Small intestine (tissue), 7 donors: ENCODE measurements at regions not wholly inside any gene's neighbourhood (a gene's known extent, or its start where the extent isn't known, plus 50 kb on each side); places are given as distances from the start of the nearest gene placed in this dataset.

ENCODE experiments used
- DNase-seq, 2 donors: peaks; one replicate each; pipeline versions ENCODE4 v3.0.0 to v3.0.0-alpha.2; 2013
- FAIRE-seq: peaks from 2 replicates; lab custom pipeline; 2012; peaks lifted over from hg19 to GRCh38; lab: Jason Lieb, UNC
- H3K27ac ChIP-seq, 3 donors: one replicate each; pipeline ENCODE4 v1.5.1; 2013; ENCODE audit warnings: low read length in 2 of 3, mild to moderate bottlenecking in 2 of 3, control low read depth in 1 of 3, inconsistent platforms in 1 of 3, low read depth in 1 of 3, moderate library complexity in 1 of 3
- H3K27me3 ChIP-seq, 3 donors: one replicate each; pipeline ENCODE4 v1.6.1; 2013; ENCODE audit warnings: low read length in 3 of 3, inconsistent platforms in 1 of 3; ENCODE audit not compliant: control insufficient read depth in 3 of 3, insufficient read depth in 3 of 3
- H3K36me3 ChIP-seq, 3 donors: one replicate each; pipeline ENCODE4 v1.6.1; 2013; ENCODE audit warnings: low read length in 3 of 3, inconsistent platforms in 1 of 3, low read depth in 1 of 3, mild to moderate bottlenecking in 1 of 3, moderate library complexity in 1 of 3; ENCODE audit not compliant: control insufficient read depth in 3 of 3, insufficient read depth in 2 of 3
- H3K4me1 ChIP-seq, 3 donors: one replicate each; pipeline ENCODE4 v1.6.1; 2013; ENCODE audit warnings: low read length in 2 of 3, inconsistent platforms in 1 of 3, low read depth in 1 of 3, mild to moderate bottlenecking in 1 of 3, moderate library complexity in 1 of 3; ENCODE audit not compliant: control insufficient read depth in 3 of 3, insufficient read depth in 2 of 3
- H3K4me3 ChIP-seq, 3 donors: one replicate each; pipeline ENCODE4 v1.5.1; 2013; ENCODE audit warnings: low read length in 3 of 3, control low read depth in 1 of 3, inconsistent platforms in 1 of 3, low read depth in 1 of 3, mild to moderate bottlenecking in 1 of 3, moderate library complexity in 1 of 3
- H3K9me3 ChIP-seq, 2 donors: one replicate each; pipeline ENCODE4 v1.6.1; 2013; ENCODE audit warnings: low read depth in 1 of 2, low read length in 1 of 2; ENCODE audit not compliant: control insufficient read depth in 2 of 2, insufficient read depth in 1 of 2
- WGBS, 3 donors: extraction: QIAGEN DNeasy Blood & Tissue Kit; methylation state at CpG; one replicate each; pipeline ENCODE4 v1.1.7; 2013; 5-methylcytosine and 5-hydroxymethylcytosine counted together
- donor health status: healthy with polysubstance abuse.
- donor health status: control.
- donor health status: control.
- donor health status: Bipolar disorder and iron deficiency.
- donor health status: healthy.

DNA sequence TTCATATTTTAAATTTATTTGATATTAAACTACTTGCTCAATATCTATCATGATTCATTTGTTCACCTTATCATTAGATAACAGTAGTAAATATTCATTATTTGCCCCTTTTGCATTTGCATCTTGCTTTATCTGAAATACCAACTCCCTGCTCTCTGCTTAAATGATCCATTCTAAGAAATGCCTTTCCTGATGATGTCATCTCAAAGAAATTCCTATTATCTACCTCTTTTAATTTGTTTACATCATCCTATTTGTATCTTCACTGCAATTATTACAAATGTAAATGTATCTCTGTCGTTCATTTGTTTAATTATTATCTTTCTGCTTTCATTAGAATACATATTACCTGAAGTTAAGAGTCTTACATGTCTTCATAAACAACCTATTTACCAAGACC, 549.9 kb downstream of the CBLN2 start:
- Histone ChIP-seq H3K27ac (no peak overlapping the region), H3K9me3 (no peaks in the 10 kb centered on the region), H3K4me3 (no peak overlapping the region), H3K4me1 (no peaks in the 10 kb centered on the region), H3K36me3 (no peaks in the 10 kb centered on the region), H3K27me3 (no peaks in the 10 kb centered on the region)
- DNase-seq (no peak), FAIRE-seq (no peak)
- WGBS, 3 donors = 52 to 68% (median 53%) methylated on average over 1 of the region's 1 CpG

DNA sequence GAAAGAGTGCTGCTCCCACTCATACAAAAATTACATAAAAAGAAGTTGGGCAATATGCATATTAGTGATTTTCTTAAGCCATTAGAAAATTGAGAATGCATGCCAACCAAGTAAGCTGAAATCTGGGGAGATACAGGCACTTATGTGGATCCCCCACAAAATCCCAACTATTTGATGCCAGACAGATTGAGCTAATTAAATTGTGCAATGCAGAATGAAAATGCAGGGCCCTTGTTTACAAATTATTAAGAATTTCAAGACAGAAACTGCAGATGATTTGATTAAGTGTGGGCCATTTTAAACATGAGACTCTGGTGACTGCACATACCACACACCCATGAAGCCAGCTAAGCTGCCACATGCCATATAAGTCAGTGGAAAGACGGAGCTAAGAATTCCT, 554.5 kb downstream of the CBLN2 start:
- no peak for FAIRE-seq
- DNase-seq = no peak
- 37 to 66% (median 46%) methylated on average over 1 of the region's 1 CpG for WGBS, 3 donors

DNA sequence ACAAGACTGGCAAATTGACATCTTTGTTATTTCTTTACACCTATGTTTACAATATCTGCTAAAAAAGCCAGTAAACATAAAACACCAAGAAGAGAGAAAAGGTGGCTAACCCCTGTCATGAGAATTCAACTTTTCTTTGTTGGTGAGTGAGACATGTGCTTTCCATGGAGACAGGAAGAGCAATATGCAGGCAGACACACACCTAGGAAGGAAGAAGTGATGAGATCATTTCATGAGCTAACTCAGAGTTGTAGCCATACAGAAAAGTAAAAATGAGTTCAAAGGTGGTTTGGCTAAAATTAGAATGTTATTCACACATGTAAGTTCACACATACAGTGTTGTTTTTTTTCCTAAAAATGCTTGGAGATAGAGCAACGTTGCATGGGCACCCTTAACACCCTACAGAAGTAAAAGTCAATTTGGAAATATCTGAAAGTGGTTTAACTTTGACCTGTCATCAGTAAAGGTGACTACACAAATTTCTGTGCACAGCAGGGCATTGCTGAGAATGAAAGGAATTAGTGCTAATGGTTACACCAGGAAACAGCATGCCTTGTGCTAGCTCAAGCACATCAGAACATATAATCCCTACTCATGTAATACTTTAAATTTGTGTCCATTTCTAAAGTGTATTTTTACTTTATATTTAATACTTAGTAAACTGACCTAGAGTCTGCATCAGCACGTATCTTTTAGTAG, 557.6 kb downstream of the CBLN2 start:
- FAIRE-seq = no peak
- no peak for DNase-seq
- 44 to 61% (median 46%) methylated on average over 2 of the region's 2 CpGs for WGBS, 3 donors

More for the DNA sequence above, 554.5 kb downstream of the CBLN2 start:
- Histone ChIP-seq H3K27me3 (no peaks in the 10 kb centered on the region), H3K4me3 (no peak overlapping the region), H3K36me3 (no peaks in the 10 kb centered on the region), H3K4me1 (no peaks in the 10 kb centered on the region), H3K9me3 (peaks cover 0 to 3% of the 10 kb centered on the region in 2 donors), H3K27ac (no peak overlapping the region)

DNA sequence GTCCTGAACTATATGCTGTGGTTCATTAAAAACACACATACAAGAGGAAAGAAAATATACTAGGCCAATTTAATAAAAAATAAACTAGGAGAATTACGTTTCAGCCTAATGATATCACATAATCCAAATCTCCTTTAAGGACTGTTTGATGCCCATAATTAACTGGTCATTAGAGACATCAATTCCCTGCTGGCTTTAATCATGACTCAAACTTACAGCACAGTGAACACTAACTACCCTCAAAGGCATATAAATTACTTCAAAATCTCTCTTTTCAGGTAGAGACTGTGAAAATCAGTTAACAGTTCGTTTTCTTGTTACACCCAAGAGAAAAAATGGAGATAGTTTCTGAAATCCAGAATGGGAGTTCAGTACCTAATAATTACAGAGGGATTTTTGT, 567.4 kb downstream of the CBLN2 start:
- no peak for FAIRE-seq
- H3K9me3 ChIP-seq = peaks cover 0 to 3% of the 10 kb centered on the region in 2 donors
- 29 to 50% (median 31%) methylated on average over 2 of the region's 2 CpGs for WGBS, 3 donors
- no peak for DNase-seq
- H3K27me3 ChIP-seq = no peaks in the 10 kb centered on the region
- no peaks in the 10 kb centered on the region for H3K36me3 ChIP-seq
- no peak overlapping the region for H3K4me3 ChIP-seq
- H3K27ac ChIP-seq = no peak overlapping the region
- H3K4me1 ChIP-seq = no peaks in the 10 kb centered on the region

More for the DNA sequence above, 557.6 kb downstream of the CBLN2 start:
- Histone ChIP-seq H3K27me3 (no peaks in the 10 kb centered on the region), H3K36me3 (no peaks in the 10 kb centered on the region), H3K27ac (no peak overlapping the region), H3K9me3 (peaks cover 0 to 3% of the 10 kb centered on the region in 2 donors), H3K4me1 (no peaks in the 10 kb centered on the region), H3K4me3 (no peak overlapping the region)

DNA sequence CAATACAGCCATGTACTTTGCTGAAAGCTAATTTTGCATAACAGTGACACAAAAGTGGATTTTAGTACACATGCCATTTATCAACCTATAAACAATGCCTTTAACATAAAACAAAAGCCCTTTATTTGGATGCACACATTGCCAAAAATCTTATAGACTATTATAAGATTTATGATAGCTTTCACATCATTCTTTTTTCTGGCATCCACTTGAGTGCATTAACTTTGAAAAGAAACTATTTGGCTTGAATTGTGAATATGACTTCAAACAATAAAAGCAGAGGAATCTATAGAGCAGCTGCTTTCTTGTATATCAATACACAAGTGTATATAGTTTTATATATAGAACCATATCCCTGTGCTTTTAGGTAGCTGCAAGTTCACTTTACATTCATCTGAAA, 577.4 kb downstream of the CBLN2 start:
- FAIRE-seq (no peak), DNase-seq (no peak)
- peaks cover 0 to 8% of the 10 kb centered on the region in 2 donors for H3K9me3 ChIP-seq
- no peaks in the 10 kb centered on the region for H3K36me3 ChIP-seq
- H3K4me3 ChIP-seq = no peak overlapping the region
- H3K27ac ChIP-seq = no peak overlapping the region
- H3K4me1 ChIP-seq = no peaks in the 10 kb centered on the region
- H3K27me3 ChIP-seq = no peaks in the 10 kb centered on the region

DNA sequence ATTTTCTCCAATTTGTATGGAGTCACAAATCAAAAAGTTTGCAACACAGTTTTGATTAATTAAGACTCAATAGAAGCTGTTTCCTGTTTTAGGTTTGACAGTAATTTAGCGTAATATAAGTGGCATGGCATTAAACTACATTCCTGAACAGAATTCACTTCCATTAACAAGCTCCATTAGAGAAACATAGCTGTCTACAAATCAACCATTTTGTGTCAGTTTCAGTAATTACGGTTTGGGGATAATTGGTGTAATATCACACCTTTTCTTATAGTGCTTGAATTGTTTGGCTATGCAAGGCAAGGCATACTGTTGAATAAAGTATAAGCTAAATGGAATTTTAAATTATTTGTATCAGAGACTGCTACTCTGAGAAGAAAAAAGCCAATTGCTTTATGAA, 585.5 kb downstream of the CBLN2 start:
- no peaks in the 10 kb centered on the region for H3K36me3 ChIP-seq
- 61 to 81% (median 72%) methylated on average over 2 of the region's 2 CpGs for WGBS, 3 donors
- H3K9me3 ChIP-seq = no peaks in the 10 kb centered on the region
- no peak for FAIRE-seq
- H3K4me1 ChIP-seq = no peaks in the 10 kb centered on the region
- H3K27me3 ChIP-seq = no peaks in the 10 kb centered on the region
- no peak overlapping the region for H3K4me3 ChIP-seq
- DNase-seq = no peak
- H3K27ac ChIP-seq = no peak overlapping the region

DNA sequence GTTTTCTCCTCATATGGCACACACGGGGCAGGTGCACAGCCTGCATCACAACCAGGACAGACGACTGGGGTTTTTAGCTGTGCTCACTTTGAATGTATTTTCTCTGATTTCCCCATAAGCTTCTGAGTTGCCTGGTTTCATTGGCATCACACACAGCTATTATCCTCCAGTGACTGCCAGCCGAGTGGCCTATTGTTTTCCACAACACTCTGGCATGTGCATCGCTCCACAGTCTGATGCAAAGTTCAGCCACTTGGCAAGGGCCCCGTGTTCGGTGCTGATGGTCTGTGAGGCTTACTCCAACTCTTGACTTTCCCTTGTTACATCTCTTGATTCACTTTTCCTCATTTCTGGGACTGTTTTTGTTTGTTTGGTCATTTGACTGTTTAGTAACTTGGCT, 593.1 kb downstream of the CBLN2 start:
- H3K36me3 ChIP-seq = no peaks in the 10 kb centered on the region
- DNase-seq (no peak), FAIRE-seq (no peak)
- H3K4me1 ChIP-seq = no peaks in the 10 kb centered on the region
- H3K9me3 ChIP-seq = no peaks in the 10 kb centered on the region
- H3K4me3 ChIP-seq = no peak overlapping the region
- 71 to 75% (median 73%) methylated on average over 6 of the region's 6 CpGs for WGBS, 3 donors
- no peaks in the 10 kb centered on the region for H3K27me3 ChIP-seq
- H3K27ac ChIP-seq = no peak overlapping the region

DNA sequence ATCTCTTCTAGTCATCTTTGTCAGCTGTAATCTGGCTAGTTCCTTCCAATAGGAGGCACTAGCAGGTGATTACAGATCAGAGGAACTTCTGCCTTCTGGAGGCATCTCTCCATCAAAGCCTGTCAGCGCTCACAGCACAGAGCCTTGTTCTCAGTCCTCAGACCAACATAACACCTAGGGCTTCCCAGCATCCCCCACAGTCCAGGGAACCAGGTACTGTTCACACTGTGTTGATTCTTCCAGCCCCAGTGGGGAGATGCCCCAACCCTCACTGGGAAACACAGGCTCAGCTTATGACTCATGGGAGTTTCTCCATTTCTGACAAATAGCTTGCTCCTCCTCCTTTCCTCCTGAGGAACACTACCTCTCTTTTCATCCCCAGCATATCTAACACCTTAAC, 601.7 kb downstream of the CBLN2 start:
- Histone ChIP-seq H3K27ac (no peak overlapping the region), H3K36me3 (no peaks in the 10 kb centered on the region), H3K4me3 (no peak overlapping the region), H3K4me1 (no peaks in the 10 kb centered on the region), H3K9me3 (no peaks in the 10 kb centered on the region), H3K27me3 (no peaks in the 10 kb centered on the region)
- 67 to 78% (median 68%) methylated on average over 1 of the region's 1 CpG for WGBS, 3 donors
- no peak for DNase-seq
- FAIRE-seq = no peak

DNA sequence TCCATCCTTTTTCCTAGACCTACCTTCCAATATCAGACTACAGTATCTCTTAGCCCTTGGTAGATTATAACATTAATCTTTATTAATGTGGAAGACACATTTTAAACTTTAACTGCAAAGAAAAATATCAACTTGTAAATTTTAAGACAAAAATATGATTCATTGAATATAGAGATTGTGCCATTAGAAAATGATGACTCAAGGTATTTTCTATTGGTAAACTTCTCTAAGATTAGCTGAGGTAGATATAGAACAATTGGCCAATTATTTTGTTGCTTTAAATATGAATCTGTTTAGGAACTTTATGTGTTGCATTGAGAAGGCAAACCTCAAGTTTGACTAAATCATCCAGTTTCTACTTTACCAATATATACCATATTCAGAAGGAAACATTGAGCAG, 604.7 kb downstream of the CBLN2 start:
- DNase-seq (no peak), FAIRE-seq (no peak)
- no peaks in the 10 kb centered on the region for H3K27me3 ChIP-seq

More for the DNA sequence above, 604.7 kb downstream of the CBLN2 start:
- Histone ChIP-seq H3K36me3 (no peaks in the 10 kb centered on the region), H3K4me1 (no peaks in the 10 kb centered on the region), H3K9me3 (no peaks in the 10 kb centered on the region), H3K4me3 (no peak overlapping the region), H3K27ac (no peak overlapping the region)
